SK-N-DZ (cell line): ENCODE measurements at regions not wholly inside any gene's neighbourhood (a gene's known extent, or its start where the extent isn't known, plus 50 kb on each side); places are given as distances from the start of the nearest gene placed in this dataset.

ENCODE experiments used
- DNase-seq: peaks from one replicate; pipeline ENCODE4 v3.0.0-alpha.2; 2015; ENCODE audit warnings: low spot score

DNA sequence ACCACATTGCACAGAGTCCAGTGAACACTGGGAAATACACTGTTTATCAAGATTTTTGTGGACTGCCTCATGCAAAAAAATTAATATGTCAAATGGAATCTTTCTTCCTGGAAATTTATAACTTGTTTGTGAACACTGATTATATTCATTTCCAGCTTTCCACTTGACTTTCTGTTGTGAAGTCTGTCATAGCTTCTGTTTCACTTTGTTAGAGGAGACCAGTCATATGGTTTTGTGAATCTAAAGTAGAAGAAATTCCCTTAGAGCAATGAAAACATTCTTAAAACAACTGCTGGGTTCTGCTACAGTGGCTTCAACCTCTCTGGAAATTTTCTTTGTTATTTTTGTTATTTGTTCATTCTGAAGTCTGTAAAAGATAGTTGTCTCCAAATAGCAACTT lies 349.5 kb upstream of the NFE2L3 start:
- DNase-seq = no peak

DNA sequence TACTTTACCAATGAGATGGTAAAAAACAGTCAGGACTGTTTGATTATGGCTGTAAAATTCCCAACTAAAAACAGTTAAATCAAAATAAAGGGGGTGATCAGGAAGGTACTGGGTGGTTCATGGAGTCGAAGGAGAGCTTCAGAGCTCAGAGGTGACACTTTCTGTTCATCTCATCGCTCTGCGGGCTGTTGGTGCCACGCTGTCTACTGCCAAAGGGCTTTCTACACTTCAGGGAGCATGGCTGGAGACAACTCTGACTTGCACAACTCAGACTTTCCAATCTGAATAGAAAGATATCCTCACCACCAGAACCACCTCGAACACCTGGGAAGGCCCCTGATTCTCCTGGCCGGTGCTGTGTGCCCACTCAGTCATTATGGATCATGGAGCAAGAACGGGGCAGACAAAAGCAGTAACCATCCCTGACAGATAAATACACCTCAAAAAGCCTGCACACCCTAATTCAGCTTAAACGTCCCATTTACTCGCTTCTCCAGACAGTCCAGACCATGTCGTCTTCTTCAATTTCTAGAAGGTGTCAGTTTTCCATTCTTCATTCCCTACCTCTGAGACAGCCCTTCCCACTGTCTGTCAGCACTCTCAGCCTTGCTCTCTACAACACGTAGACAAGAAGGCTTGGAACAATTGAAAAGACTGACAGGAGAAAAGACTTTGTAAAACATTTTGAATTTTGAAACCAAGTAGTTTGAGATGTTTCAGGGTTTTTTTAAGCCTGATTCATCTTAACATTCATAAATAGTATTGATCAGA lies 348.7 kb upstream of the NFE2L3 start:
- DNase-seq = no peak

DNA sequence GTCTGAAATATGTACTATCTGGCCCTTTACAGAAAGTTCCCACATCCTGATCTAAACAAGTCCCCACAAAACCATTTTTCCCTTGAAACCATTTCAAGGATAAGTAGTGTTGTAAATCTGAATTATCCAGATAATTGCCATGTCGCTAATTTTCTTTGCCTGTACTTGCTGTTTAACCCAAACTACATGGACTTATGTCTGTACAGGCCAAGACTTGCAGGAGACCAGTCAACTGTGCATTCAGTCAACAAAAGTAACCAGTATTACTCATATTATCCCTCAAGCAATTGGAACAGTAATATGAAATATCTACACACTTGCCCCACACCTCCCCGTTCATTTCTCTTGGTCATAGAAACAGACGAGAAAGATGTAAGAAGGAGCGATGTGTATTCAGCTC lies 347.8 kb upstream of the NFE2L3 start:
- no peak for DNase-seq

DNA sequence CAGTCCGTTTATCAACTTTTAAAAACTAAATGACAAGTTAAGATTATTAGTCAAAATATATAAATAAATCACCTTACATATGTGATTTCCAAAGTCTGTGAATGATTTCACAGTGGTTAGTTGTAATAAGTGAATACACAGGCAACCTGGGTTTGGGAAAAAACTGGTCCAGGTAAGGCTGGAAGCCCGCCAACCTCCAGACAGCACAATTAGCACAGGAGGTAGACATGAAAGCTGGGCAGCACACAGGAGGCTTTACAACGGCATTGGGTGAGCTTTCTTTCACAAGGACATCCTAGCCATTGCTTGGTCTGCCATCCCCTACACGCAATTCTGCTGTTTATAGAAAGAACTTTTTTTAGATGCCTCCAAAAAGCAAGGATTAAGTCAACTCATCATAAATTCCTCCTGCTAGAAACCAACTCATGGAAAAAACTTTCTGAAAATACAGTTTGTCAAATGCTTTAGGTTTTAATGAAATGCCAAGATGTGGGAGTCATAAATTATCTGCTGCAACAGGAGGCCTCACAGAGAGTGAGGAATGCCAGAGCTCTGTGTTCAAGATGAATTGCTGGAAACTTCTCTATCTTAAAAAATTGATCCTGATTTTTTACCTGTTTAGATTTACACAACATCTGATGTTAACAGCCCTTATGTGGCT lies 346.8 kb upstream of the NFE2L3 start:
- DNase-seq = no peak

DNA sequence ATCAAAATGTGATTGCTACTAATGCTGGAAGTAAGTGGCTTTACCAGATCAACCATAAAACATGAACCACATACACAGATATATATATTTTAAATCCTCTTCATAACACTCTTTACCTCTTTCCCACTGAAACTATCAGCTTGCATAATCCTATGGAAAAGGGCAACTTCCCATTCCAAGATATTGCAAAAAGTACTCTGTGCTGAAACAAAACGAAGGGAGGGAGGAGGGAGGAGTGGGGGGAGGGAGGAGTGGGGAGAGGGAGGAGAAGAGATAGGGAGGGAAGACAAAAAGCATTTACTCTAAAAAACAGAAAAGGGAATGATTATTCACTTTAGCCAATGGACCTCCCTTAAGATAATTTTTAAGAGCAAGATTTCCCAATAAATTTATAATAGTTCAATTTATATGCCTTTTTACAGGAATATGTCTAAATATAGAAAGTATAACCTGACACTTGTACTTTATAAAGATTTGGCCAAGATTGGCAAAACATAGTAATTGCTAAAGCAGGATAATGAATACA lies 344.8 kb upstream of the NFE2L3 start:
- no peak for DNase-seq

DNA sequence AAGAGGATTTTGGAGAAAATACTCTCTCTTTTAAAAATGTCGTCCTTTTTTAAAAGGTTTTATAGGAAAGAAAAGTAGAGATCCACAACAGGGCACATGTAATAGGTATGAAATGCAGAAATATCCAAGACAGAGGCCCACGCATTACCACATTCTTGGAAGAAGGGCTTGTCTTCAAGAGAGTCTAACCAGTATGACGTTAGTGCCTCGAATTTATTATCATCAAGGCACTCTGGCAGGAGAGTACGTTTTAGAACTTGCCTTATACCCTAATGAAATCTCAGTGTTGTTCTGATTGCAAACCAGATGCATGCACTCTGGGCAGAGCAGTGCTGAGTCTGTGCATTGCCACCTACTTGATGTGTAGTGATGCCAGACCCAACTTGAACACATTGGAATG lies 342.6 kb upstream of the NFE2L3 start:
- DNase-seq = no peak

DNA sequence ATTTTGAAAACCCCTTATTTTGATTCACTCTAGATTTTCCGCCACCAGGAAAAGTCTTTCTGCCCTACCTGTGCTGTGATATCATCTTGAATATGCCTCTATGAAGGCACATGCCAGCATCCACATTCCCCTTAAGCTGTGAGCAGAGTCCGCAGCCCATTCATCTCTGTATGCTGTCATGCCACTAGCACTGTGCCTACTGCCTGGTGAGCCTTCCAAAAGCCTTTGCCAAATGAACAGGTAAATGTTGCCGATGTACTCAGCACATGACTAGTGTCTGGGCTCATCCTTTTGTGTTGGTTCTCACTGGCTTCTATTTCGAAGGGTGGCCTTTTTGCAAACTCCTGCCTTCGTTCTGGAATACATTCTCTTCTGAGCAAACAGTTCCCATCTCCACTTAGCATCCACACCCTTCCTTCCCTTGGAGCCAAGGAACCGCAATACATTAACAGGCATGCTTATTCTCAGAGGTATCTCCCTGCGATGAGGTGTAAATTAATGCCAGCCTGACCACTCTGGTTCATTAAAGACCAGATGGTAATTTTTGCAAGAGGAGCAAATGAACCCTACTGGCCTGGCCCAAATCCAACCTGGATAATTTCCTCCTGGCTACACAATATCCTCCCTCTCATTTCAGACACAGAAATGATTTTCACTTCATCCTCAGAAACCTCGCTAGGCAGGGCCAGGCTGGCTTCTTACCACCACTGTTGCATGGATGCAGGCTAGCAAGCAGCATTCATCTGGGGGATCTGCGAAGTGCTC lies 339.7 kb upstream of the NFE2L3 start:
- DNase-seq = no peak

DNA sequence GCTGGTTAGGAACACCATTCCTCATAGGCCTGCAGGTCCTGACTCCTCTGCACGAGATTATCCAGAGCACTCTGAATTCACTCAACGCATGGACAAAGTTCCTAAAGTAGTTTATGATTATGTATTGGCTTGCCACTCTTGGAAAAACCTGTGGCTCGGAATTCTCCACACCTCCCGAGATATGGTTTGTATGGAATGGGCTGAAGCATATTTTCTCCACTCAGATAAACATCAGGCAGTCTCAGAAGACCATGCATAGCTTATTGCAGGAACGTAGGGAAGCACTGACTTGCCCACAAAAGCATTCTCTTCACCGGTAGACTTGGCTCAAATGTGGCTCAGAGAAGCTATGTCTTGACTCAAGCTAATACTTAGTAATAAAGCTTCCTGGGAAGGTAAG lies 338.6 kb upstream of the NFE2L3 start:
- no peak for DNase-seq

DNA sequence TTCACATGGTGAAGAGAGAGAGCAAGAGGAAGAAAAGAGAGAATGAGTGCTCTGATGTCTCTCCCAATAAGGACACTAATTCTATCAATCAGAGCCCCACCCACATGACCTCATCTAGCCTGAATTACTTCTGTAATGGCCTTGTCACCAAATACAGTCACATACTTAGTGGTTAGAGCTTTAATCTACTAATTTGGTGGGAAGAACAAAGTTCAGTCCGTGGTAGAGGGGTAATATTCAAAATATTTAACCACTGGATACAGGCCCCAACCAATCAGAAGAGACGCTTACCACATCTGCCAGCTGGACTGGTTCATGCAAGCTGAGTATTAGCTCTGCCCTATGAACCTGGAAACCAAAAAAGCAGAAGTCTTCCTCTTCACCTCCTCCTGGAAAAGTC lies 336.3 kb upstream of the NFE2L3 start:
- DNase-seq = no peak

DNA sequence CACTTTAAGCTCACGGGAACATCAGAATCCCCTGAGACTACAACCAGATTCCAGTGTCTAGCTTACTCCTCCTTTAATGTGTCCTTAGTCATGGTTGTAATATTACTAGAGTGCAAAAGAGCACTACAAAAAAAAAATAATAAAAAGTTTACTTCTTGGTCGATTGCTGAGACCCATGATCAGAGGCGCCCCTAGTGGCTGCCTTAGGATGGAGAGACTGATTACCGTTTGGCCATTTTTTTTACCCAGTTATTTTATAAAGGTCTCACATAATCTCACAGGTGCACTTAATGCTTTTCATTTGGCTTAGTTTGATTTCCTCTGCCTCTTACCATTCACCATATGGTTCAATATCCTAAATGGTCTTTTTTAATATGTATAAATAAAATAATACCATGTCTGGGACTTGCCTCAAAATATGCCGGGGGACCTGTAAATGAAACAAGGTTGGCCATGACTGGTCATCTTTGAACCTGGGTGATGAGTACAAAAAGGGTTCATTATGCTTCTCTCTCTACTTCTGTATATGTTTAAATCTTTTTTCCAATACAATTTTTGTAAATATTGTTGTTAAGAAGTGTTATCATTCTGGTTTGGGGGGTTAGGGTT lies 331.5 kb upstream of the NFE2L3 start:
- DNase-seq = no peak

DNA sequence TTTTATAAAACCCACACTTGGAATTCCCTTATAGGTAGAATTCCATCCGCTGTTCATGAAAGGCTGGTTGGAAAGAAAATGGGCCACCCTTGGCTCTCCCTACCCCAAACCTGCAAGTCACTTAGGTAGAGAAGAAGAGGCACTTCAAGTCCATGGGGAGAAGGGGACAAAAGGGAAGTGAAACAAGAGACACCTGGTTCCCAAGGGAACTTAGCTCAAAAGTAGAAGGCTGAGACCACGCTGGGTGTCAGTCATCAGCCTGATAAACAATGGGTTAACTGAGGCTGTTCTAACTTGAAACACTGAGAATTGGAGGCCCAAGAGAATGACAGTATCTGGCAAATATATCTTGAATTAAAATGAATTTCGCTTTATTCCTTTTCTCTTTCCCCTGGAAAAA lies 330.8 kb upstream of the NFE2L3 start:
- DNase-seq = no peak

DNA sequence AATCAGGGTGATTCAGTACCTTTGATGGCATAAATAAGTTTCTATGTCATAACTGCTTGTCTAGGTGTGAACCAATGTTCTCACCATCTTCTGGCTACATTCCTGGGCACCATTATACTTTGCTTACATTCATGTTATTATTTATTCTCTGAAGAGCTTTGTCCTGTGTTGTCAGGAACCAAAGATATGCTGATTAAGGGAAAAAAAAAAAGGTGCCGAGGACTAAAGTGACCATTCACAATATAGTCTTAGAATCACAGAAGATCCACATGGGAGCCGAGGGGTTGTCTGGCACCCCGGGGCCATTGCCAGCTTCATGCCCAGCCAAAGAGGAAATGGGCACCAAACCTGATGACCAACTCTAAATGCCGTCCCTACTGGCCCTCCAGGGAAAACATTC lies 329.2 kb upstream of the NFE2L3 start:
- no peak for DNase-seq

DNA sequence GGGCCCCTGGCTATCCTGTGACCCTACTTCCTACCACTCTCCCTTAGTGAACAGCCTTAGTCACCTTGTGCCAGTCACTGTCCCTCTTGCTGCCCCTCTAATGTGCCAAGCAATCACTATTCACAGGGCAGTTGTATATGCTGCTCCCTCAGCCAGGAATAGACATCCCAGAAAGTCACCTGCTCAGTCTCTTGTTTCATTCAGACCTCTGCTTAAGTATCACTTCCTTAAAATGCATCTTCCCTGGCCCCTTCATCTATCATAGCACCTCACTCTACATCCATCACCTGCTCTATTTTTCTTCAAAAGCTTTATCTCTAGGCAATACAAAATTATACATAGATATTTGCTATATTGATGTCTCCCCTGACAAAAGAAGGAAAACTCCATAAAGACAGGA lies 328.4 kb upstream of the NFE2L3 start:
- DNase-seq = no peak

DNA sequence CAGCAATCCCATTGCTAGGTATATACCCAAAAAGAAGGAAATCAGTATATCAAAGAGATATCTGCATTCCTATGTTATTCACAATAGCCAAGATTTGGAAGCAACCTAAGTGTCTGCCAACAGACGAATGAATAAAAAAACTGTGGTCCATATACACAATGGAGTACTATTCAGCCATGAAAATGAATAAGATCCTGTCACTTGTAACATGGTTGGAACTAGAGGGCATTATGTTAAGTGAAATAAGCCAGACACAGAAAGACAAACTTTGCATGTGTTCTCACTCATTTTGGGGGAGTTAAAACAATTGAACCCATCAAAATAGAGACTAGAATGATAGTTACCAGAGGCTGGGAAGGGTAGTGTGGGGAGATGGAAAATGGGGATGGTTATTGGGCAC lies 323.5 kb upstream of the NFE2L3 start:
- DNase-seq = no peak

DNA sequence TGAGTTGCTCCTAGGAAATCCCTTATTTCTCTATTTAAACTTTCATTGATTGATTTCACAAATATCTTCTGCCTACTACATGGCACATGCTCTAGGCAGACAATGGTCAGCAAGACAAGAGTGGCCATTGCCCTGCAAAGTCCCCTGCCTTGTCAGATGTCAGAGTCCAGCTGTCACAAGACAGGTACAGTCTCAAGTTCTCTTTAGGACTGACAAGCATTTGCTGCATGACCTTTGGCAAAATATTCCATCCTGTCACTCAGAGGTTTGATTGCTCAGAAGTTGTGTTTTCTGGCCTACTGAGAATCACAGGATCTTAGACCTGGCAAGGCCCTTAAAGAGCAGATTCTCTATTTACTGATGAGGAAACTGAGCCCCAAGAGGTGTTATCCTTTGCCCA lies 322.3 kb upstream of the NFE2L3 start:
- no peak for DNase-seq

DNA sequence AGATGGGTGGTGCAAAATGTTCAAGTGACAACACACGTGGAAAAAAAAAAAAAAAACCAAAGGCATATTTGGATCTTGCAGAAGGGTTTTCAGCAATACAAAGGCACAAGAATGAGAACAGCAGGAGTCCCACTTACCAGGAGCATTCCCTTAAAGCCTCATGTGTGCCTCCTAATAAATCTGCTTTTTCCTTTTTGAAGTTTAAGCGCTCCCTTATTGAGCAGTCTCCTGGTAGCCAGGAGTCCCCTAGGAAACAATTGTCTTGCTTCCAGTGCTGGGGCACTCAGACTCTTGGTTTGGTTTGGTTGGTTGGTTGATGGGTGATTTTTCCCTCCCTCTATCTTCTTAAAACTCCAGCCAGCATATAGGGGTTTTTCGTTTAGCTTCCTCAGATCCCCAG lies 321.8 kb upstream of the NFE2L3 start:
- DNase-seq = no peak

DNA sequence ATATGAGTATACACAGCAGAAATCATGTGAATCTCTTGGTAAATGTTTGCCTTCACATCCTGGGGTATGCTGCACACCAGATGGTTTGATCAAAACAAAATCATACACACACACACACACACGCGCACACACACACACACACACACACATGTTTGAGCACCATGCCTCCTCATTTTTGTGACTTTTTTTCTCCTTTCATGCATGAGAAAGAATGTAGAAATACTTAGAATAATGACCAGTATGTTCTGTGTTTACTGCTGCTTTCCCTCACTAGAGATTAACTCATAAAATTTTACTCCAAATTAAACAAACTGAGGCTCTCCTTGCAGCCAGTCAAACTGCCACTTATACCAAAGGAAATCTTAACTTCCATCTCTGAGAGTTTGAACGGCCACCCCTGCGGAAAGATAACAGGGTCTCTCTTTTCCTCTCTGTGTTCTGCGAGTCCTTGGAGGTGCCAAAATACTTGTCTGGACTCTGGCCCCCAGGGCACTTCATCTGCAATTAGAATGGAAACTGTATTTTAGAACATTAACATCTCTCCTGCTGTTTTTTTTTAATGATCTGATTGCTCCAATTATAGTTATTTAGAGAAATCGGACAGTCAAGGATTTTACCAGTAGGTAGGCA lies 320.8 kb upstream of the NFE2L3 start:
- DNase-seq = no peak

DNA sequence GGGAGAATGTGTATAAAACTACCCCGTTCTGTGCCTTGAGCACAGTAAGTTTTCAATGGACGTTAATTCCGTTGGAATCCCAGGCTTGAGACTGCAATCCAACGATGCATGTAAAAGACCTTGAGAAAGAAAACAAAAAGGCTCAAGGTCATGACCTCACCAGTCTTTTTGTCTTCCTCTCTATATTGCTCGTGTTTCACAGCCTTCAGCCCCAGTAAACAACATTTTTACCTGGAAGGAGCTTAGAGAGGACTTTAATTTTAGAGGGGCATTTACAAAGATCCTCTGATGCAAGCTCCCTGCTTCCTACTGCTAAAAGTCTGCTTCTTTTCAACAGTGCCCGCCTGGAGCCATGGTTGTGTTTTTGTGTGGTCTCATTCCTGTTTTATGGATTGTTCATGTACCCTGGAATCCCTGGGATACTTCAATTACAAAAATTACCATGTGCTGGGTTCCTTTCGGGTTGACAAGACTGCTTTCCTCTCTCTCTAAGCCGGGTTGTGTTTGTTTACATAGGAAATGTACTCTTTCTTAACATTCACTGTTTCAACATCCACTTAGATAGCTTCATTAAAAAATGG lies 320.1 kb upstream of the NFE2L3 start:
- DNase-seq = no peak

DNA sequence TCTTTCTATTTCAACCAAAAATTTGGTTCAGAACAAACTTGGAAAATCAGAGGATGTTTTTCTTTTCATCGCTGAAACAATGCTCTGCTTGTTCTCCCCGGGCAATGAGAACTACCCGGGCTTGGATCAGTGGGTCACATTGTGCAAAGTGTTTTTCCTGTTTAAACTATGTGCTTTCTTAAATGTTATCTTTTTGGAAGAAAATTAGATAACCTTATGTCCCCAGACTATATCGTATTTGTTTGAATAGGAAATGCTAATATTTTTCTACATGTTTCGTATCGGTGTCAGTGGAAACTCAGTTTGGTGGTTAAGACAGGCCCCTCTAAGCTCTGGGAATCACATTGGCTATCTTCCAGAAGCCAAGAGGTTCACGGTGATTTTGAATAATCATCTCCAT lies 319.5 kb upstream of the NFE2L3 start:
- DNase-seq = no peak

DNA sequence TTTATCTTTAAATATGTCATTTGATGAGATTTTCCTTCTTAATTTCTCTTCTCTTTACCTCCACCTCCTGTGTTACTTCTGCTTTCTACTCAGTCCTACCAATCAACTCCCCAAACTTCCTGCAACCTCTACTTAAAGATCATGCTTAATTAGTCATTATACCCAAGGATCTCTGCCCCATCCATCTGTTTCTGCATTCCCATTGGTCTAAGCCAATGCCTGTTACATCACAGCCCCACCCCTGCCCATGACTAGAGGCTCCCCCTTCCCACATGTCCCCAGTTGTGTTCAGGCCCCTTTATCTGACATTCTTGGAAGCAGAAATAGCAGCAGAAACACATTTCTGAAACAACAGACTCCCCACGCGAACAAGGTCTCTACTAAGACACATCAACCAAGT lies 319.1 kb upstream of the NFE2L3 start:
- no peak for DNase-seq

DNA sequence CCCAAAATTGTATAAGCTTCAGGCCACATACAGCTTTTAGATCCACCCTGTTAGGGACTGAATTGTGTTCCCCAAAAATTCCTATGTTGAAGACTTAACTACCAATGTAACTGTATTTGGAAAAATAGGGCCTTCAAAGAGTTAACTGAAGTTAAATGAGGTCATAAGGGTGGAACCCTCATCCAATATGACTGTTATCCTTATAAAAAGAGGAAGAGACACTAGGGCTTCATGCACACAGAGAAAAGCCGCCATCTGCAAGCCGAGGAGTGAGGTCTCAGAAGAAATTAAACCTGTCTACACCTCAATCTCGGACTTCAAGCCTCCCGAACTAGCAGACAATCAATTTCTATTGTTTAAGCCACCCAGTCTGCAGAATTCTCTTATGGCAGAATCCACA lies 317.9 kb upstream of the NFE2L3 start:
- no peak for DNase-seq
